ENCODE measurements at regions not wholly inside any gene's neighbourhood (a gene's known extent, or its start where the extent isn't known, plus 50 kb on each side); places are given as distances from the start of the nearest gene placed in this dataset.
"Not testable (repeated sequence)": the region's sequence is repeated elsewhere in the genome, so short reads cannot be mapped to it uniquely, and the experiment has no call there.

GRCh38 chr5:42982107-42982622 is 58.0 kb downstream of the ANXA2R start:
- Mint-ChIP-seq H3K36me3 (ENCODE audit: low read depth) (peaks cover 10% of the 10 kb centered on the region; the same call in 2 of the 3 replicates), H3K9me3 (peaks cover 19% of the 10 kb centered on the region), H3K27ac (no peak overlapping the region), H3K27me3 (ENCODE audit: insufficient read depth, low read depth, poor library complexity) (peaks cover 1% of the 10 kb centered on the region), H3K4me1 (no peaks in the 10 kb centered on the region), H3K4me3 (no peak overlapping the region)
- no peak for ATAC-seq
- H3K4me2 ChIP-seq, result 0 out of 2 replicates have a peak overlapping the region, but pooled peaks have one; percentile 49
- H4K20me1 ChIP-seq (replicated peaks; ENCODE audit: insufficient read depth), result no peaks in the 10 kb centered on the region
- H3F3A ChIP-seq (replicated peaks; ENCODE audit: low read depth), result no peaks in the 10 kb centered on the region
- no peak overlapping the region for H3K27ac ChIP-seq (ENCODE audit: low read depth)
- no peak overlapping the region for H3K4me3 ChIP-seq
- no peak for DNase-seq (ENCODE audit: low spot score)
- H3K9me2 ChIP-seq (ENCODE audit: insufficient read depth), result no peaks in the 10 kb centered on the region
- H2AFZ ChIP-seq, result peak overlapping the region; percentile 14; the same call in 1 of the 2 replicates
- peaks cover 9% of the 10 kb centered on the region; the same call in 1 of the 2 replicates for H3K4me1 ChIP-seq (ENCODE audit: insufficient read depth)
- no peaks in the 10 kb centered on the region for H3K79me2 ChIP-seq (replicated peaks; ENCODE audit: insufficient read depth)
- H3K27me3 ChIP-seq (ENCODE audit: insufficient read depth), result peaks cover 17% of the 10 kb centered on the region
- no peaks in the 10 kb centered on the region for H3K36me3 ChIP-seq (ENCODE audit: insufficient read depth)
- no peak for TF ChIP-seq ZNF114 (CRISPR knock-in tag; IDR thresholded peaks at IDR 0.05)
- no peak for TF ChIP-seq NANOG (IDR thresholded peaks at IDR 0.05; ENCODE audit: borderline replicate concordance)
- TF ChIP-seq EZH2 (IDR thresholded peaks at IDR 0.05; ENCODE audit: low read depth, unreplicated experiment), result no peak
- no peak for TF ChIP-seq REST (IDR thresholded peaks at IDR 0.05; ENCODE audit: unreplicated experiment)
- TF ChIP-seq CTCF (conservative IDR thresholded peaks at IDR 0.05; ENCODE audit: low read depth in 2 of 2), result no peak
- TF ChIP-seq ZNF462 (CRISPR knock-in tag; IDR thresholded peaks at IDR 0.05), result no peak
- TF ChIP-seq JUNB (IDR thresholded peaks at IDR 0.05; ENCODE audit: unreplicated experiment), result no peak
- no peak for TF ChIP-seq CREB1 (CRISPR knock-in tag; IDR thresholded peaks at IDR 0.05; ENCODE audit: low read depth)
- TF ChIP-seq EZH2phosphoT487 (IDR thresholded peaks at IDR 0.05; ENCODE audit: unreplicated experiment), result no peak

GRCh38 chr5:42981417-42982106 is 58.6 kb downstream of the ANXA2R start:
- not testable (repeated sequence) for H3K79me2 ChIP-seq (replicated peaks; ENCODE audit: insufficient read depth); ATAC-seq; H3K36me3 Mint-ChIP-seq (ENCODE audit: low read depth); H3F3A ChIP-seq (replicated peaks; ENCODE audit: low read depth); H3K9me2 ChIP-seq (ENCODE audit: insufficient read depth); H3K27me3 Mint-ChIP-seq (ENCODE audit: insufficient read depth, low read depth, poor library complexity); DNase-seq (ENCODE audit: low spot score); H3K4me2 ChIP-seq; H3K4me1 Mint-ChIP-seq; H3K4me1 ChIP-seq (ENCODE audit: insufficient read depth); H3K4me3 Mint-ChIP-seq; H2AFZ ChIP-seq; H3K36me3 ChIP-seq (ENCODE audit: insufficient read depth); H4K20me1 ChIP-seq (replicated peaks; ENCODE audit: insufficient read depth); H3K4me3 ChIP-seq; H3K27ac Mint-ChIP-seq; H3K27ac ChIP-seq (ENCODE audit: low read depth)
- peaks cover 23% of the 10 kb centered on the region for H3K9me3 Mint-ChIP-seq
- peaks cover 11% of the 10 kb centered on the region for H3K27me3 ChIP-seq (ENCODE audit: insufficient read depth)

Measured in GM23338 (cell line).